ENCODE measurements at regions not wholly inside any gene's neighbourhood (a gene's known extent, or its start where the extent isn't known, plus 50 kb on each side); places are given as distances from the start of the nearest gene placed in this dataset.

DNA sequence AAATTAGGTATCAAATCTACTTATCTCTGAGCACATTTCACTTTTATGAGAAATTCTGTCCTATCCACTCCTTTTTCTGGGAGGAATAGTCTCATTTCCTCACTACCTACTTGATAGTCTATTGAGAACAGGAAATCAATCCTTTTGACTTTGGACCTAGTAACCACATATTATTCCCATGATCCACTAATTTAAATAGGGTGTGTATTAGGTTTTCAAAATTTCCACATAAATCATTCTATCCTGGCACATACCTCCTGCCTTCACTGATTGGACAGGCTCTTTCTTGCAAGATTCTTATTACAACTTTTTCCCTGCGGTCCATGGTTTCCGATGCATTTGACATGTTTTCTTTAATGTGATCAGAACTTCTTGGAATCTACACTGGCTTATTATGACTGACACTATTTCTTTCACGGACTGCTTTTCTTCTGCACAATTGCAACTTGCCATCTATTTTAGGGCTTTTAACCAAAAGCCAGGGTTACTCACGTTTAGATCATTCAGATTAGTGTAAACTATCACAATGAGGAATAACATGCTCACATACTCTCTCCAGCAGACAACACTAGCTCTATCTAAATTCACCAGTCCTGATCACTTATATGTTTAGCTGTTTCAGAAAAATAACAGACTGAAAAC lies 419.9 kb upstream of the SLIT2 start:
- no peak for DNase-seq
- intact Hi-C loops (cut with DNase I), result no loop called here
- no peak for ATAC-seq

DNA sequence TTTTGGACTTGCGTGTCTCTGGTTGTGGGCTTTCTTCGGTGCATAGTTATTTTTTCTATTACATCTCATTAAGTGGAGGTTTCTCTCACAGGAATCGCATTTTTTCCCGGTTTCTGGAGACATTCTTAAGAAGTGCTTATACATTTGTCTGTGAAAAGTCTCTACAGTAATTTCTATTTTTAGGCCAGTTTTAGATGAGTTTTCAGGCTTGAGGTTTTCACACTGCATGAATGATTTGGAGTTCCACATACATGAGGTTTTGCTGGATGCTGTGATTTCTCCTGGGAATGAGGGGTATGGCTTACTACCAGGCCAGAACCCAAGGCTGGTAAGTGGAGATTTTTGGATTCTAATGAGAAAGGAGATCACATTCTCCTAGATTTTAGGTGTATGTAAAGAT lies 422.6 kb upstream of the SLIT2 start:
- ATAC-seq (no peak), DNase-seq (no peak)
- intact Hi-C loops (cut with DNase I), result no loop called here

DNA sequence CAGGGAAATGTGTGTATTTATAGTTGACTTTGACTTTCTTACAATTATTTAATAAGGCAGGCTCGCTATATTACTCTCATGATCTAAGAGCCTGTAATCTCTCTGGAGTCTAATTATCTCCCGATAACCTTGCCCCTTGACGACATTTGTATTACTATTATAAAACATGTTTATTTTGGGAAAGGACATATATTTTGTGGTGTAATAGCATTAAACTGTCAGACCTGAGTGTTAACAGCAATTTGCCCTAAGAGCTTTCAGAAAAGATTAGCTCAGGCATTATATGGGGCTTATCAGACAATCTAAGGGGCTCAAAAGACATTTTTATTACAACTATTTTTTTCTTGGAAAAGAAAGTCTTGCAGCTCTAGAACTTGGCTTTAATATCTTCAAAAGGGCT lies 427.9 kb upstream of the SLIT2 start:
- intact Hi-C loops (cut with DNase I), result no loop called here

GRCh38 chr4:19819737-19820136 lies 432.0 kb upstream of the SLIT2 start:
- intact Hi-C loops (cut with DNase I), result no loop called here
- ATAC-seq (no peak), DNase-seq (no peak)

More for the DNA sequence above, 427.9 kb upstream of the SLIT2 start:
- DNase-seq (no peak), ATAC-seq (no peak)

- intact Hi-C loops (cut with DNase I), result no loop called here
- no peak for DNase-seq
- no peak for ATAC-seq
Observed at GRCh38 chr4:19809989-19810388, 441.7 kb upstream of the SLIT2 start.

GRCh38 chr4:19807505-19807904 lies 444.2 kb upstream of the SLIT2 start:
- intact Hi-C loops (cut with DNase I), result no loop called here
- no peak for DNase-seq

DNA sequence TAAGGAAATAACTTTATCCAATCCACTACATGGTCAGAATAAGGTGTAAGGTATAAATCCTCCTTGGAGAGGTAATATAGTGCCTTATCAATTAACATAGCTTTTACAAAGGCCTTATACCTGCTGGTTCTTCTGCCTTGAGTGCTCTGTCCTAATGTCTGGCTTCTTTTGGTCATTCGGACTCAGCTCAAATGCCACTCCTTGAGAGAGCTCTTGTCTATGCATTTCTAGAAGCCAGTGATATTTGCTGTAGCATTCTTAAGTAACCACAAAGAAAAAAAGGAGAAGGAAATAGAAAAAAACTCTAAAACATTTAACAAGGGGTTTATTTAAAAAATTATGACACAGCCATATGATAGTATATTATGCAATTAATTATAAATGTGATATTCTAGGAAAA lies 444.8 kb upstream of the SLIT2 start:
- intact Hi-C loops (cut with DNase I), result no loop called here
- DNase-seq (no peak), ATAC-seq (no peak)

More at GRCh38 chr4:19807505-19807904, 444.2 kb upstream of the SLIT2 start:
- ATAC-seq, result peak in 1 of 2 donors; percentile 83

DNA sequence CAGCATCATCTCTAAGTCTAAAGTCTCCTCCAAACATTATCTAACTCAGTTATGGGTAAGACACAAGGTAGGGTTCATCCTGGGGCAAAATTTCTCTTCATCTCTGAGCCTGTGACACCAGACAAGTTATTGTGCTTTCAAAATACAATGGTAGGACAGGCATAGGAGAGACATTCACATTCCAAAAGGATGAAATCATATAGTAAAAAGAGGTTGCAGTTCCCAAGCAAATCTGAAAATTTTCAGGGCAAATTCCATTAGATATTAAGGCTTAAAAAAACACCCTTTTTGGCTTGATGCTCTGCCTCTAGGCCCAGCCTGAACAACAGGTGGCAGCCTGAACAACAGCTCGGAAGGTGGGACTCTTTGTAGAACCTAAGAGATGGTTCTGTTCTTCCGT lies 448.3 kb upstream of the SLIT2 start:
- intact Hi-C loops (cut with DNase I), result no loop called here
- ATAC-seq, result no peak
- no peak for DNase-seq

DNA sequence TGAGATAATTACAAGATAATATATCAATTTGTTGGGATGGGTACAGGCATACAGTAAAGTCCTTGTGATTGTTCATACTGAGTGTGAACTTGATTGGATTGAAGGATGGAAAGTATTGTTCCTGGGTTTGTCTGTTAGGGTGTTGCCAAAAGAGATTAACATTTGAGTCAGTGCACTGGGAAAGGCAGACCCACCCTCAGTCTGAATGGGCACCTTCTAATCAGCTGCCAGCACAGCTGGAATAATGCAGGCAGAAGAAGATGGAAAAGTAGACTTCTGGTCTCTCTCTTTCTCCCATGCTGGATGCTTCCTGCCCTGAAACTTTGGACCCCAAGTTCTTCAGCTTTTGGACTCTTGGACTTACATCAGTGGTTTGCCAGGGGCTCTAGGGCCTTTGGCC lies 457.9 kb upstream of the SLIT2 start:
- DNase-seq (no peak), ATAC-seq (no peak)
- intact Hi-C loops (cut with DNase I), result no loop called here

DNA sequence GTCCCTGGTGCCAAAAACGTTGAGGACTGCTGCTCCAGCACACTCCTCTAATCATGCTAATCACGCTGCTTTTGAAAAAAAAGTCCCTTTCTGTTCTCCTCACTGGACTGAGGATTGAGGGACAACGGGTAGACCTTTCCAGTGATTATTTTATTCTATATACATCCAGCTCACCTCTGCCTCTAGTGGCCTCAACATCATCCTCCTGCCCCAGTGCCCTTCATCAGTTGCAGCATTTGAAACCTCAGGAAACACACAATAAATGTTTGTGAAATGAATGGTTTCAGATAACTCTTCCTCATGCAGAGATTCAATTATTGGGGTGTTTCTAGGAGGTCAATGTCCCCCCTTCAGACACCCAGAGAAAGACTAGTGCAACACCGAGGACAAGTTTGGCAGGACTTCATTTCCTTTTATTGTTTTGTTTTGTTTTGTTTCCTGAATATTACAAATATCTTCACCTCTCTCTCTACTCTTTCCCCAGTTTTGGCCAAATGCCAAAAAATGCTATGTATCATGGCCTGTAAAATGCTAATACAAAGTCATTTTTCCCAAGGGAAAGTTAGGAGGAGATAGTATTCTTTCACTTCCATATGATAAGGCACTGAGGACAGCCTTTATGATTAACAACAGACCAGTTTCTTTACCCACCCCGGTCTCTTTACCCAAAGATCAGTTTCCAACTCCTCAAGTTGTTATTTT lies 460.1 kb upstream of the SLIT2 start:
- no peak for DNase-seq
- intact Hi-C loops (cut with DNase I), result no loop called here
- no peak for ATAC-seq

DNA sequence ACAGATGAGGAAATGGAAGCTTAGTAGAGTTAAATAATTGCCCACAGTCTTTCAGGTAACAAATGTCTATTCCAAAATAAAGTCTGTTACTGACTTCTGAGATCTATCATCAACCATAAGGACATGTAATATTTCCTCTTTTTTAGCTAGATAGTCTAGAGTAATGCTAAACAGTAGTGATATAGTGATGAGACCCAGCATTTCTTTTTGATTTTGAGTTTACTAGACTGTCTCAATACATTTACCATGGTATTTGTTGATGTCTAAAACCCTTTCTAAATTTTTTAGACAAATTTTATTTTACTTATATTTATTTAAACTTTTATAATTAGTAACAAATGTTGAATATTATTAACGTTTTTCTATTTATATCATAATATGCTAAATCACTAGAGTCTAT lies 465.1 kb upstream of the SLIT2 start:
- DNase-seq, result no peak
- intact Hi-C loops (cut with DNase I), result no loop called here
- ATAC-seq, result no peak

- intact Hi-C loops (cut with DNase I), result no loop called here
- DNase-seq (no peak), ATAC-seq (no peak)
Observed at GRCh38 chr4:19783667-19784223, 468.0 kb upstream of the SLIT2 start.

DNA sequence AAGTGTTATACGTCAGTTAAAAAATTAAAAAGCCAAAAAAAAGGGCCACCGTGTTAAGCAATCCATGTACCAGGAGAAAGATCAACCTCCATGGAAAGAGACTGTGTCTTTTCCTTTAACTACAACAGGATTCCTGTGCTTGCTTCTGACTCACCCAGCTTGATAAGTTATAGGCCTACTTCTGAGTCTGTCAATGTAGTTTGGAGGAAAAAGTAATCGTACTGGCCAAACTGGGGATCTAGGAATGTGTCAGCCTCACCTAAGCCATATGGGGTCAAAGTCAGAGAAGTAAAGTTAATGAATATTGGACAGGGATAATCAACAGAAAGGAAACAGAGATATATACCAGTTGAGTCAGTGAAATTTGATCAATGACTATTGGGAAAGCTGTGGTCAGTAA lies 470.8 kb upstream of the SLIT2 start:
- intact Hi-C loops (cut with DNase I), result no loop called here
- no peak for DNase-seq
- ATAC-seq, result no peak

GRCh38 chr4:19776929-19777328 lies 474.8 kb upstream of the SLIT2 start:
- ATAC-seq (no peak), DNase-seq (no peak)
- intact Hi-C loops (cut with DNase I), result no loop called here

DNA sequence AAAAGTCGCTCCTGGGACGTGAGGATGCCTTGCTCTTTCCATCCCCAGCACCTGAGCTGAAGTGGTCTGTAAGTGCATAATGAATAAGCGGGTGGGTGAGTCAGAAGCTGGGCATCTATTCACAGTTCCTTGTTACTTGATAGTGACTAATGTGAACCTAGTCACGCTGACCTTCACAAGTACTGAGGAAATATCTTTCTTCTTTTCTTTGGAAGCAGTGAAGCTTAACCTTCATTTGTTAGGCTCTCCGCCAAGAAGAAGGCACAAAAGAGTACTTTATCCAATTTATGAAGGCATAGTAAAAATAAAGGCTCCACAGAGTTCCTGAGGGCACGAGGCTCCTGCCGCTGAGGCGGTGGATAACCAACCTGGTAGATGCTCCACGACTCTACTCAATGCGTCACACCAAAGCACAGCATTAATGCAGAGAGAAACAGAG lies 475.7 kb upstream of the SLIT2 start:
- peak; percentile 28 for DNase-seq
- peak in 1 of 2 donors; percentile 92 for ATAC-seq
- intact Hi-C loops (cut with DNase I), result no loop called here

- DNase-seq (no peak), ATAC-seq (no peak)
- intact Hi-C loops (cut with DNase I), result no loop called here
Observed at GRCh38 chr4:19774690-19775256, 476.9 kb upstream of the SLIT2 start.

GRCh38 chr4:19772581-19772980 lies 479.1 kb upstream of the SLIT2 start:
- DNase-seq (no peak), ATAC-seq (no peak)
- intact Hi-C loops (cut with DNase I), result no loop called here

- no peak for ATAC-seq
- DNase-seq, result no peak
- intact Hi-C loops (cut with DNase I), result no loop called here
Observed at GRCh38 chr4:19756661-19757060, 495.0 kb upstream of the SLIT2 start.

- intact Hi-C loops (cut with DNase I), result no loop called here
- no peak for DNase-seq
- ATAC-seq, result no peak
Observed at GRCh38 chr4:19752599-19752998, 499.1 kb upstream of the SLIT2 start.
